WTC11 (cell line): ENCODE measurements at regions not wholly inside any gene's neighbourhood (a gene's known extent, or its start where the extent isn't known, plus 50 kb on each side); places are given as distances from the start of the nearest gene placed in this dataset.

Experiments
- ATAC-seq: fragments of 200-7000 bp; cut with Tn5 transposase; 2 replicates; pipeline ENCODE4 v1.10.0; 2021; ENCODE audit warnings: mild to moderate bottlenecking, moderate library complexity
- CTCF ChIA-PET: fragments of 300-600 bp; sonication (Branson Sonifier 250); formaldehyde crosslinking; loops from one replicate; lab custom pipeline; 2021; ENCODE audit warnings: antibody characterized with exemption; lab: Charles Lee
- POLR2A ChIA-PET: fragments of 350-600 bp; sonication (Branson Sonifier 250); formaldehyde crosslinking; loops from one replicate; lab custom pipeline; 2021; ENCODE audit warnings: antibody characterized with exemption; lab: Charles Lee
- DNase-seq: peaks from one replicate; pipeline ENCODE4 v3.0.0; 2021; ENCODE audit warnings: low spot score
- H3K27ac Mint-ChIP-seq: 2 replicates; pipeline ENCODE4 v1.8.0; 2021; ENCODE audit warnings: mixed read lengths
- H3K27me3 Mint-ChIP-seq: 2 replicates; pipeline ENCODE4 v1.8.0; 2021; ENCODE audit warnings: low read depth, mild to moderate bottlenecking, moderate library complexity, mixed read lengths
- H3K36me3 Mint-ChIP-seq: 2 replicates; pipeline ENCODE4 v1.8.0; 2021; ENCODE audit warnings: mixed read lengths
- H3K4me1 Mint-ChIP-seq: 2 replicates; pipeline ENCODE4 v1.8.0; 2022; ENCODE audit warnings: mixed read lengths
- H3K4me3 Mint-ChIP-seq: 2 replicates; pipeline ENCODE4 v1.8.0; 2021; ENCODE audit warnings: mild to moderate bottlenecking, moderate library complexity, mixed read lengths
- H3K9me3 Mint-ChIP-seq: 2 replicates; pipeline ENCODE4 v1.8.0; 2021; ENCODE audit warnings: mixed read lengths
- CREM ChIP-seq: sonication (generic); formaldehyde crosslinking; IDR thresholded peaks from 2 replicates; pipeline ENCODE4 v1.8.1; 2022; ENCODE audit warnings: mild to moderate bottlenecking, missing genetic modification reagents, moderate library complexity
- ELF4 ChIP-seq: sonication (generic); formaldehyde crosslinking; IDR thresholded peaks from 2 replicates; pipeline ENCODE4 v1.8.1; 2022; ENCODE audit warnings: low read depth, mild to moderate bottlenecking, moderate library complexity, missing genetic modification reagents
- ESRRA ChIP-seq: sonication (generic); formaldehyde crosslinking; IDR thresholded peaks from 2 replicates; pipeline ENCODE4 v1.8.1; 2022; ENCODE audit warnings: mild to moderate bottlenecking, missing genetic modification reagents, borderline replicate concordance
- FOXJ3 ChIP-seq: sonication (generic); formaldehyde crosslinking; IDR thresholded peaks from 2 replicates; pipeline ENCODE4 v1.9.0; 2021; ENCODE audit warnings: missing genetic modification reagents, mild to moderate bottlenecking, borderline replicate concordance
- FOXK1 ChIP-seq: sonication (generic); formaldehyde crosslinking; IDR thresholded peaks from 2 replicates; pipeline ENCODE4 v1.8.0; 2022; ENCODE audit warnings: mild to moderate bottlenecking, moderate library complexity, missing genetic modification reagents
- FOXP1 ChIP-seq: sonication (generic); formaldehyde crosslinking; IDR thresholded peaks from 2 replicates; pipeline ENCODE4 v1.8.0; 2022; ENCODE audit warnings: missing genetic modification reagents, mild to moderate bottlenecking, moderate library complexity, borderline replicate concordance
- GABPB1 ChIP-seq: sonication (generic); formaldehyde crosslinking; IDR thresholded peaks from 2 replicates; pipeline ENCODE4 v1.8.1; 2023; ENCODE audit warnings: mild to moderate bottlenecking, missing genetic modification reagents
- GRHL2 ChIP-seq: fragments of 250-450 bp; sonication (Bioruptor Pico); IDR thresholded peaks from 2 replicates; pipeline ENCODE4 v1.8.0; 2022; ENCODE audit warnings: mild to moderate bottlenecking, moderate library complexity; ENCODE audit not compliant: insufficient replicate concordance, severe bottlenecking
- IRF2 ChIP-seq: sonication (generic); formaldehyde crosslinking; IDR thresholded peaks from 2 replicates; pipeline ENCODE4 v1.8.0; 2022; ENCODE audit warnings: low read depth, missing genetic modification reagents, borderline replicate concordance
- JUN ChIP-seq: sonication (generic); formaldehyde crosslinking; IDR thresholded peaks from 2 replicates; pipeline ENCODE4 v1.8.0; 2023; ENCODE audit warnings: mild to moderate bottlenecking, missing genetic modification reagents
- MXD4 ChIP-seq: fragments of 250-450 bp; sonication (Bioruptor Pico); IDR thresholded peaks from 2 replicates; pipeline ENCODE4 v1.8.0; 2021; ENCODE audit warnings: mild to moderate bottlenecking, moderate library complexity, borderline replicate concordance
- NFYB ChIP-seq: sonication (generic); formaldehyde crosslinking; conservative IDR thresholded peaks from 2 replicates; pipeline ENCODE4 v1.8.0; 2022; ENCODE audit warnings: low read depth, missing genetic modification reagents
- NR1H2 ChIP-seq: sonication (generic); formaldehyde crosslinking; IDR thresholded peaks from 2 replicates; pipeline ENCODE4 v1.9.0; 2021; ENCODE audit warnings: mild to moderate bottlenecking, moderate library complexity, missing genetic modification reagents
- NR3C1 ChIP-seq: sonication (generic); formaldehyde crosslinking; conservative IDR thresholded peaks from 2 replicates; pipeline ENCODE4 v1.8.1; 2023; ENCODE audit warnings: low read depth, mild to moderate bottlenecking, missing genetic modification reagents
- RORB ChIP-seq: fragments of 250-450 bp; sonication (Bioruptor Pico); IDR thresholded peaks from 2 replicates; pipeline ENCODE4 v1.9.0; 2021; ENCODE audit warnings: mild to moderate bottlenecking
- TEAD1 ChIP-seq: sonication (generic); formaldehyde crosslinking; IDR thresholded peaks from 2 replicates; pipeline ENCODE4 v1.8.0; 2022; ENCODE audit warnings: mild to moderate bottlenecking, missing genetic modification reagents
- ZBTB21 ChIP-seq: sonication (generic); formaldehyde crosslinking; IDR thresholded peaks from 2 replicates; pipeline ENCODE4 v1.8.1; 2023; ENCODE audit warnings: mild to moderate bottlenecking, missing genetic modification reagents, borderline replicate concordance
- ZNF121 ChIP-seq: sonication (generic); formaldehyde crosslinking; IDR thresholded peaks from 2 replicates; pipeline ENCODE4 v1.8.0; 2023; ENCODE audit warnings: missing genetic modification reagents
- ZNF416 ChIP-seq: fragments of 250-450 bp; sonication (Bioruptor Pico); IDR thresholded peaks from 2 replicates; pipeline ENCODE4 v1.9.0; 2021; ENCODE audit warnings: mild to moderate bottlenecking, inconsistent platforms
- TF ChIP-seq, protein P1 (sequence below): fragments of 250-450 bp; sonication (Bioruptor Pico); IDR thresholded peaks from 2 replicates; pipeline ENCODE4 v1.9.0; 2021; ENCODE audit warnings: mild to moderate bottlenecking
- TF ChIP-seq, protein P2 (sequence below): sonication (generic); formaldehyde crosslinking; IDR thresholded peaks from 2 replicates; pipeline ENCODE4 v1.8.0; 2022; ENCODE audit warnings: mild to moderate bottlenecking, missing genetic modification reagents
- TF ChIP-seq, protein P3 (sequence below): sonication (generic); formaldehyde crosslinking; IDR thresholded peaks from 2 replicates; pipeline ENCODE4 v1.8.1; 2022; ENCODE audit warnings: low read depth, mild to moderate bottlenecking, moderate library complexity, missing genetic modification reagents, borderline replicate concordance
- TF ChIP-seq, protein P4 (sequence below): fragments of 250-450 bp; sonication (Bioruptor Pico); IDR thresholded peaks from 2 replicates; pipeline ENCODE4 v1.9.0; 2021; ENCODE audit warnings: mild to moderate bottlenecking, borderline replicate concordance
- TF ChIP-seq, protein P5 (sequence below): fragments of 250-450 bp; sonication (Bioruptor Pico); IDR thresholded peaks from 2 replicates; pipeline ENCODE4 v1.8.0; 2021; ENCODE audit warnings: mild to moderate bottlenecking
- TF ChIP-seq, protein P6 (sequence below): sonication (generic); formaldehyde crosslinking; IDR thresholded peaks from 2 replicates; pipeline ENCODE4 v1.8.1; 2023; ENCODE audit warnings: mild to moderate bottlenecking, missing genetic modification reagents

DNA sequence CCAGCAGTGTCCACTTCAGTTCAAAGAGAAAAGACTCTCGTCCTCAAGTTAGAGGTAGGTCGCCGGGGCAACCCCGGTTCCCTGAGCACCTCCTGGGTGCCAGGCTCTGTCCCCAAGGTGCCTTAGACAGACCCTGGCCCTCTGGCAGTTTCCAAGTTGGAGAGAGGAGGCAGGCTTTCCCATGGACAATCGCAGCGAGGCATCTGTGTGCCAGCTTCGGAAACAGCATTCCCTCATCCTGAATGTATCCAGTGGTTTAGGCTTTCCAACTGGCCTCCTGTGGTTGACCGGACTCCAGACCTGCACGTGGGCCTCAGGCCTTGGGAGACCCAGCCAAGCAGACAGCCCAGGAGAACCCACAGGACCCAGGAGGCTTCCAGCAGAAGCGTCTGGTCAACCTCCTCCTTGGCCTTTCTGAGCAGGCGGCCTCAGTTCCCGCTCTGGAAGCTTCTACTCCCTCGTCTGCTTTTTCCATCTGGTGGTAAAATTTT lies 70.3 kb downstream of the KCNF1 start (continued):
- TF ChIP-seq TEAD1 (CRISPR knock-in tag) (no peak), NFYB (CRISPR knock-in tag) (no peak), IRF2 (CRISPR knock-in tag) (no peak), NR1H2 (no peak), FOXP1 (no peak), ZNF121 (CRISPR knock-in tag) (no peak), ZNF416 (CRISPR knock-in tag) (no peak), ESRRA (CRISPR knock-in tag) (no peak), ZBTB21 (CRISPR knock-in tag) (no peak), FOXJ3 (no peak)
- TF ChIP-seq, protein P1, sequence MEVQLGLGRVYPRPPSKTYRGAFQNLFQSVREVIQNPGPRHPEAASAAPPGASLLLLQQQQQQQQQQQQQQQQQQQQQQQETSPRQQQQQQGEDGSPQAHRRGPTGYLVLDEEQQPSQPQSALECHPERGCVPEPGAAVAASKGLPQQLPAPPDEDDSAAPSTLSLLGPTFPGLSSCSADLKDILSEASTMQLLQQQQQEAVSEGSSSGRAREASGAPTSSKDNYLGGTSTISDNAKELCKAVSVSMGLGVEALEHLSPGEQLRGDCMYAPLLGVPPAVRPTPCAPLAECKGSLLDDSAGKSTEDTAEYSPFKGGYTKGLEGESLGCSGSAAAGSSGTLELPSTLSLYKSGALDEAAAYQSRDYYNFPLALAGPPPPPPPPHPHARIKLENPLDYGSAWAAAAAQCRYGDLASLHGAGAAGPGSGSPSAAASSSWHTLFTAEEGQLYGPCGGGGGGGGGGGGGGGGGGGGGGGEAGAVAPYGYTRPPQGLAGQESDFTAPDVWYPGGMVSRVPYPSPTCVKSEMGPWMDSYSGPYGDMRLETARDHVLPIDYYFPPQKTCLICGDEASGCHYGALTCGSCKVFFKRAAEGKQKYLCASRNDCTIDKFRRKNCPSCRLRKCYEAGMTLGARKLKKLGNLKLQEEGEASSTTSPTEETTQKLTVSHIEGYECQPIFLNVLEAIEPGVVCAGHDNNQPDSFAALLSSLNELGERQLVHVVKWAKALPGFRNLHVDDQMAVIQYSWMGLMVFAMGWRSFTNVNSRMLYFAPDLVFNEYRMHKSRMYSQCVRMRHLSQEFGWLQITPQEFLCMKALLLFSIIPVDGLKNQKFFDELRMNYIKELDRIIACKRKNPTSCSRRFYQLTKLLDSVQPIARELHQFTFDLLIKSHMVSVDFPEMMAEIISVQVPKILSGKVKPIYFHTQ: no peak
- TF ChIP-seq, protein P2, sequence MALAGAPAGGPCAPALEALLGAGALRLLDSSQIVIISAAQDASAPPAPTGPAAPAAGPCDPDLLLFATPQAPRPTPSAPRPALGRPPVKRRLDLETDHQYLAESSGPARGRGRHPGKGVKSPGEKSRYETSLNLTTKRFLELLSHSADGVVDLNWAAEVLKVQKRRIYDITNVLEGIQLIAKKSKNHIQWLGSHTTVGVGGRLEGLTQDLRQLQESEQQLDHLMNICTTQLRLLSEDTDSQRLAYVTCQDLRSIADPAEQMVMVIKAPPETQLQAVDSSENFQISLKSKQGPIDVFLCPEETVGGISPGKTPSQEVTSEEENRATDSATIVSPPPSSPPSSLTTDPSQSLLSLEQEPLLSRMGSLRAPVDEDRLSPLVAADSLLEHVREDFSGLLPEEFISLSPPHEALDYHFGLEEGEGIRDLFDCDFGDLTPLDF (CRISPR knock-in tag): no peak
- TF ChIP-seq, protein P3, sequence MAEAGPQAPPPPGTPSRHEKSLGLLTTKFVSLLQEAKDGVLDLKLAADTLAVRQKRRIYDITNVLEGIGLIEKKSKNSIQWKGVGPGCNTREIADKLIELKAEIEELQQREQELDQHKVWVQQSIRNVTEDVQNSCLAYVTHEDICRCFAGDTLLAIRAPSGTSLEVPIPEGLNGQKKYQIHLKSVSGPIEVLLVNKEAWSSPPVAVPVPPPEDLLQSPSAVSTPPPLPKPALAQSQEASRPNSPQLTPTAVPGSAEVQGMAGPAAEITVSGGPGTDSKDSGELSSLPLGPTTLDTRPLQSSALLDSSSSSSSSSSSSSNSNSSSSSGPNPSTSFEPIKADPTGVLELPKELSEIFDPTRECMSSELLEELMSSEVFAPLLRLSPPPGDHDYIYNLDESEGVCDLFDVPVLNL (CRISPR knock-in tag): no peak
- TF ChIP-seq, protein P4, sequence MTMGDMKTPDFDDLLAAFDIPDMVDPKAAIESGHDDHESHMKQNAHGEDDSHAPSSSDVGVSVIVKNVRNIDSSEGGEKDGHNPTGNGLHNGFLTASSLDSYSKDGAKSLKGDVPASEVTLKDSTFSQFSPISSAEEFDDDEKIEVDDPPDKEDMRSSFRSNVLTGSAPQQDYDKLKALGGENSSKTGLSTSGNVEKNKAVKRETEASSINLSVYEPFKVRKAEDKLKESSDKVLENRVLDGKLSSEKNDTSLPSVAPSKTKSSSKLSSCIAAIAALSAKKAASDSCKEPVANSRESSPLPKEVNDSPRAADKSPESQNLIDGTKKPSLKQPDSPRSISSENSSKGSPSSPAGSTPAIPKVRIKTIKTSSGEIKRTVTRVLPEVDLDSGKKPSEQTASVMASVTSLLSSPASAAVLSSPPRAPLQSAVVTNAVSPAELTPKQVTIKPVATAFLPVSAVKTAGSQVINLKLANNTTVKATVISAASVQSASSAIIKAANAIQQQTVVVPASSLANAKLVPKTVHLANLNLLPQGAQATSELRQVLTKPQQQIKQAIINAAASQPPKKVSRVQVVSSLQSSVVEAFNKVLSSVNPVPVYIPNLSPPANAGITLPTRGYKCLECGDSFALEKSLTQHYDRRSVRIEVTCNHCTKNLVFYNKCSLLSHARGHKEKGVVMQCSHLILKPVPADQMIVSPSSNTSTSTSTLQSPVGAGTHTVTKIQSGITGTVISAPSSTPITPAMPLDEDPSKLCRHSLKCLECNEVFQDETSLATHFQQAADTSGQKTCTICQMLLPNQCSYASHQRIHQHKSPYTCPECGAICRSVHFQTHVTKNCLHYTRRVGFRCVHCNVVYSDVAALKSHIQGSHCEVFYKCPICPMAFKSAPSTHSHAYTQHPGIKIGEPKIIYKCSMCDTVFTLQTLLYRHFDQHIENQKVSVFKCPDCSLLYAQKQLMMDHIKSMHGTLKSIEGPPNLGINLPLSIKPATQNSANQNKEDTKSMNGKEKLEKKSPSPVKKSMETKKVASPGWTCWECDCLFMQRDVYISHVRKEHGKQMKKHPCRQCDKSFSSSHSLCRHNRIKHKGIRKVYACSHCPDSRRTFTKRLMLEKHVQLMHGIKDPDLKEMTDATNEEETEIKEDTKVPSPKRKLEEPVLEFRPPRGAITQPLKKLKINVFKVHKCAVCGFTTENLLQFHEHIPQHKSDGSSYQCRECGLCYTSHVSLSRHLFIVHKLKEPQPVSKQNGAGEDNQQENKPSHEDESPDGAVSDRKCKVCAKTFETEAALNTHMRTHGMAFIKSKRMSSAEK (CRISPR knock-in tag): no peak
- TF ChIP-seq, protein P5, sequence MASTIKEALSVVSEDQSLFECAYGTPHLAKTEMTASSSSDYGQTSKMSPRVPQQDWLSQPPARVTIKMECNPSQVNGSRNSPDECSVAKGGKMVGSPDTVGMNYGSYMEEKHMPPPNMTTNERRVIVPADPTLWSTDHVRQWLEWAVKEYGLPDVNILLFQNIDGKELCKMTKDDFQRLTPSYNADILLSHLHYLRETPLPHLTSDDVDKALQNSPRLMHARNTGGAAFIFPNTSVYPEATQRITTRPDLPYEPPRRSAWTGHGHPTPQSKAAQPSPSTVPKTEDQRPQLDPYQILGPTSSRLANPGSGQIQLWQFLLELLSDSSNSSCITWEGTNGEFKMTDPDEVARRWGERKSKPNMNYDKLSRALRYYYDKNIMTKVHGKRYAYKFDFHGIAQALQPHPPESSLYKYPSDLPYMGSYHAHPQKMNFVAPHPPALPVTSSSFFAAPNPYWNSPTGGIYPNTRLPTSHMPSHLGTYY (CRISPR knock-in tag): no peak

DNA sequence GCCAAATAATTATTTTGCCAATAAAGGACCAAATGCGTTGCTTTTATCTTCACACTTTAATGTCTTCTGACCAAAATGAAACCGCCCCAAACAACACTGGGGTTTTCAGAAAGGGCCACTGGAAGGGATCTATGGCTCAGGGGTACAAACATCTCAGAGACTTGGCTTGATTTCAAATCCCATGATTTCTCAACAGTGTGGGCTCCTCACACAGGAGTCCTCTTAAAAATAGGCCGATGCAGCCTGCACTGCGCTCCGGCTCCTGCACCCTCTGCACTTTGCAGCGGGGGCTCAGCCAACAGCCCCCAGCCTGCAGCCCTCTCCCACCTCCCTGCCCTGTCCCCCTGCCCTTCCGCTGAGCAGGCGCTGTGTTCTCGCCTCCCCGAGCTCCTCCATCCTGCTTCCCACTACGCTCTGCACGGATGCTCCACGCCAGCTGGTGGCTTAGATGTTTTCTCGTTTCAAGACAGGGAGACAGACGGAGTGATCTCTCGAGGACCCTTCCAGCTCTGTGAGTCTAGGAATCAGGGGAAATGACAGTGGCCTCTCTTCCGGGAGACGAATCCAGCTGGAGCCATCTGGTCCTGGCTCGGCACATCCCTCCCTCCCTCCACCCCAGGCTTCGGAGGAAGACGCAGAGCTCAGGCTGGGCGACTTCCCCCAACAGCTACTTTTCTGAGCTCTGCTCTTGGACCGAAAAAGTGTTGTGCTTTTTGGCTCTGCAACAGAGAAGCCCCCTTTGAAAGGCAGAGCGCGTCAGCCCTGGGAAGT lies 71.4 kb downstream of the KCNF1 start:
- H3K27ac Mint-ChIP-seq: no peak overlapping the region

More for the DNA sequence above, 71.4 kb downstream of the KCNF1 start:
- TF ChIP-seq, protein P6, sequence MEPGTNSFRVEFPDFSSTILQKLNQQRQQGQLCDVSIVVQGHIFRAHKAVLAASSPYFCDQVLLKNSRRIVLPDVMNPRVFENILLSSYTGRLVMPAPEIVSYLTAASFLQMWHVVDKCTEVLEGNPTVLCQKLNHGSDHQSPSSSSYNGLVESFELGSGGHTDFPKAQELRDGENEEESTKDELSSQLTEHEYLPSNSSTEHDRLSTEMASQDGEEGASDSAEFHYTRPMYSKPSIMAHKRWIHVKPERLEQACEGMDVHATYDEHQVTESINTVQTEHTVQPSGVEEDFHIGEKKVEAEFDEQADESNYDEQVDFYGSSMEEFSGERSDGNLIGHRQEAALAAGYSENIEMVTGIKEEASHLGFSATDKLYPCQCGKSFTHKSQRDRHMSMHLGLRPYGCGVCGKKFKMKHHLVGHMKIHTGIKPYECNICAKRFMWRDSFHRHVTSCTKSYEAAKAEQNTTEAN (CRISPR knock-in tag): no peak
- TF ChIP-seq ZNF121 (CRISPR knock-in tag) (no peak), NR3C1 (CRISPR knock-in tag) (no peak), MXD4 (CRISPR knock-in tag) (no peak), ELF4 (no peak), JUN (no peak), GABPB1 (CRISPR knock-in tag) (no peak), NR1H2 (no peak), GRHL2 (CRISPR knock-in tag) (no peak), RORB (CRISPR knock-in tag) (no peak), FOXK1 (CRISPR knock-in tag) (no peak), CREM (no peak)
- ATAC-seq: no peak
- Mint-ChIP-seq H3K4me1 (peaks cover 3% of the 10 kb centered on the region), H3K27me3 (no peaks in the 10 kb centered on the region), H3K9me3 (no peaks in the 10 kb centered on the region), H3K4me3 (no peak overlapping the region), H3K36me3 (no peaks in the 10 kb centered on the region)
- ChIA-PET CTCF (interaction anchor here (1.0 to 2.4 kb wide), 3 partner anchors 9 to 141 kb away, joined by 3 to 6 read pairs (median 3); no protein-coding TSS in a partner anchor), POLR2A (no interaction called here)
- DNase-seq: no peak
